GM12875 (cell line): ENCODE measurements at regions not wholly inside any gene's neighbourhood (a gene's known extent, or its start where the extent isn't known, plus 50 kb on each side); places are given as distances from the start of the nearest gene placed in this dataset.

Source experiments
- H3K4me3 ChIP-seq: one replicate; pipeline ENCODE4 v1.5.1; 2011; ENCODE audit warnings: low read depth, low read length, control low read depth
- CTCF ChIP-seq: IDR thresholded peaks from 2 replicates; pipeline ENCODE4 v1.5.1; 2011; ENCODE audit warnings: low read depth, mild to moderate bottlenecking, control low read depth, inconsistent platforms, low read length, moderate library complexity, borderline replicate concordance; ENCODE audit not compliant: insufficient read depth

GRCh38 chr7:115516341-115516740 lies 514.2 kb downstream of the TFEC start:
- TF ChIP-seq CTCF, result no peak
- no peak overlapping the region for H3K4me3 ChIP-seq

- TF ChIP-seq CTCF, result no peak
These were observed 519.2 kb downstream of the TFEC start for GRCh38 chr7:115511330-115511729.

GRCh38 chr7:115505136-115505535 lies 525.4 kb downstream of the TFEC start:
- no peak for TF ChIP-seq CTCF
- H3K4me3 ChIP-seq, result no peak overlapping the region

More at GRCh38 chr7:115511330-115511729, 519.2 kb downstream of the TFEC start:
- H3K4me3 ChIP-seq, result no peak overlapping the region

GRCh38 chr7:115499956-115500355 lies 530.6 kb downstream of the TFEC start:
- TF ChIP-seq CTCF, result no peak
- no peak overlapping the region for H3K4me3 ChIP-seq

GRCh38 chr7:115496006-115496405 lies 534.6 kb downstream of the TFEC start:
- H3K4me3 ChIP-seq, result no peak overlapping the region
- no peak for TF ChIP-seq CTCF

- H3K4me3 ChIP-seq, result no peak overlapping the region
- no peak for TF ChIP-seq CTCF
These were observed 535.9 kb downstream of the TFEC start for GRCh38 chr7:115494529-115495147.

GRCh38 chr7:115493381-115493780 lies 537.2 kb downstream of the TFEC start:
- no peak for TF ChIP-seq CTCF
- no peak overlapping the region for H3K4me3 ChIP-seq
